Liver (tissue), 3 donors: ENCODE measurements at regions not wholly inside any gene's neighbourhood (a gene's known extent, or its start where the extent isn't known, plus 50 kb on each side); places are given as distances from the start of the nearest gene placed in this dataset.

Experiments
- CTCF ChIP-seq: fragments of 150-350 bp; IDR thresholded peaks from 2 replicates; pipeline ENCODE4 v1.5.1; 2017; ENCODE audit warnings: improper control_type of control experiment, low read depth, low read length; ENCODE audit not compliant: missing input control
- EGR1 ChIP-seq, 2 donors: IDR thresholded peaks; 2 replicates each; pipeline ENCODE4 v1.6.1; 2016 to 2018; ENCODE audit warnings: antibody characterized with exemption in 2 of 2, low read depth in 2 of 2
- FOXA1 ChIP-seq: IDR thresholded peaks from 2 replicates; pipeline ENCODE4 v1.6.1; 2016; ENCODE audit warnings: antibody characterized with exemption
- GABPA ChIP-seq, 2 donors: IDR thresholded peaks in 1 of 2; conservative IDR thresholded peaks in 1 of 2; 2 replicates each; pipeline ENCODE4 v1.6.1; 2016; ENCODE audit warnings: antibody characterized with exemption in 2 of 2, mild to moderate bottlenecking in 1 of 2, moderate library complexity in 1 of 2
- HNF4A ChIP-seq, 2 donors: conservative IDR thresholded peaks; 2 replicates each; pipeline ENCODE4 v1.6.1; 2016; ENCODE audit warnings: antibody characterized with exemption in 2 of 2, mild to moderate bottlenecking in 2 of 2
- HNF4G ChIP-seq: IDR thresholded peaks from 2 replicates; pipeline ENCODE4 v1.6.1; 2016; ENCODE audit warnings: antibody characterized with exemption
- JUND ChIP-seq, 2 donors: IDR thresholded peaks; 2 replicates each; pipeline ENCODE4 v1.6.1; 2016; ENCODE audit warnings: antibody characterized with exemption in 2 of 2
- MAX ChIP-seq: IDR thresholded peaks from 2 replicates; pipeline ENCODE4 v1.6.1; 2016; ENCODE audit warnings: antibody characterized with exemption
- RAD21 ChIP-seq, 2 donors: IDR thresholded peaks; 2 replicates each; pipeline ENCODE4 v1.6.1; 2016; ENCODE audit warnings: antibody characterized with exemption in 2 of 2, mild to moderate bottlenecking in 2 of 2
- REST ChIP-seq: IDR thresholded peaks from 2 replicates; pipeline ENCODE4 v1.6.1; 2016; ENCODE audit warnings: antibody characterized with exemption, mild to moderate bottlenecking
- RXRA ChIP-seq, 2 donors: IDR thresholded peaks; 2 replicates each; pipeline ENCODE4 v1.6.1; 2017 to 2018; ENCODE audit warnings: antibody characterized with exemption in 2 of 2, mild to moderate bottlenecking in 1 of 2
- SP1 ChIP-seq: IDR thresholded peaks from 2 replicates; pipeline ENCODE4 v1.6.1; 2018; ENCODE audit warnings: antibody characterized with exemption, mild to moderate bottlenecking
- TAF1 ChIP-seq: conservative IDR thresholded peaks from 2 replicates; pipeline ENCODE4 v1.6.1; 2016; ENCODE audit warnings: antibody characterized with exemption, mild to moderate bottlenecking
- donor health status: healthy.
- donor health status: healthy.

GRCh38 chr1:208393416-208393815, 149.2 kb upstream of the PLXNA2 start:
- TF ChIP-seq CTCF (no peak), FOXA1 (no peak), GABPA (IDR thresholded peaks at IDR 0.05 in 1 of 2, conservative IDR thresholded peaks at IDR 0.05 in 1 of 2) (no peak), JUND (IDR thresholded peaks at IDR 0.05) (no peak), HNF4A (conservative IDR thresholded peaks at IDR 0.05) (no peak), TAF1 (no peak), RXRA (IDR thresholded peaks at IDR 0.05) (no peak), REST (no peak), RAD21 (IDR thresholded peaks at IDR 0.05) (no peak), MAX (no peak), EGR1 (IDR thresholded peaks at IDR 0.05; ENCODE audit: low read depth in 2 of 2) (no peak), SP1 (no peak), HNF4G (no peak)
